A172 (cell line): ENCODE measurements at regions not wholly inside any gene's neighbourhood (a gene's known extent, or its start where the extent isn't known, plus 50 kb on each side); places are given as distances from the start of the nearest gene placed in this dataset.

Source experiments
- DNase-seq: peaks from one replicate; pipeline ENCODE4 v3.0.0-alpha.2; 2015; ENCODE audit warnings: low spot score

GRCh38 chr2:12110481-12110880 lies 364.0 kb downstream of the LPIN1 start:
- no peak for DNase-seq

GRCh38 chr2:12113412-12113811 lies 367.0 kb downstream of the LPIN1 start:
- DNase-seq, result no peak

GRCh38 chr2:12114816-12115215 lies 368.4 kb downstream of the LPIN1 start:
- DNase-seq, result no peak

- no peak for DNase-seq
Measured at GRCh38 chr2:12116228-12116750, 369.9 kb downstream of the LPIN1 start.

GRCh38 chr2:12119841-12120240 lies 373.4 kb downstream of the LPIN1 start:
- DNase-seq, result peak; percentile 73

GRCh38 chr2:12120281-12121150 lies 374.1 kb downstream of the LPIN1 start:
- DNase-seq, result peak; percentile 62

GRCh38 chr2:12124790-12125189 lies 378.4 kb downstream of the LPIN1 start:
- no peak for DNase-seq

GRCh38 chr2:12126318-12126717 lies 379.9 kb downstream of the LPIN1 start:
- no peak for DNase-seq

GRCh38 chr2:12127638-12128037 lies 381.2 kb downstream of the LPIN1 start:
- no peak for DNase-seq

GRCh38 chr2:12131975-12132374 lies 385.5 kb downstream of the LPIN1 start:
- DNase-seq, result peak; percentile 13

GRCh38 chr2:12141618-12142258 lies 395.3 kb downstream of the LPIN1 start:
- no peak for DNase-seq

- DNase-seq, result no peak
Measured at GRCh38 chr2:12151716-12152115, 405.3 kb downstream of the LPIN1 start.

- DNase-seq, result no peak
Measured at GRCh38 chr2:12152888-12153287, 406.5 kb downstream of the LPIN1 start.

GRCh38 chr2:12155303-12156051 lies 409.0 kb downstream of the LPIN1 start:
- peak; percentile 91 for DNase-seq

GRCh38 chr2:12156349-12156748 lies 409.9 kb downstream of the LPIN1 start:
- DNase-seq, result no peak

- no peak for DNase-seq
Measured at GRCh38 chr2:12161085-12161484, 414.7 kb downstream of the LPIN1 start.

GRCh38 chr2:12162269-12163247 lies 416.1 kb downstream of the LPIN1 start:
- DNase-seq, result no peak

GRCh38 chr2:12163866-12164265 lies 417.4 kb downstream of the LPIN1 start:
- no peak for DNase-seq

- no peak for DNase-seq
Measured at GRCh38 chr2:12164689-12165088, 418.3 kb downstream of the LPIN1 start.

GRCh38 chr2:12167525-12168317 lies 421.3 kb downstream of the LPIN1 start:
- DNase-seq, result no peak
